SW 1271 (cell line): ENCODE measurements at regions not wholly inside any gene's neighbourhood (a gene's known extent, or its start where the extent isn't known, plus 50 kb on each side); places are given as distances from the start of the nearest gene placed in this dataset.

Experiments used
- DNase-seq, 2 experiments: peaks; one replicate each; lab custom pipeline; 2025; lab: John Stamatoyannopoulos, UW

DNA sequence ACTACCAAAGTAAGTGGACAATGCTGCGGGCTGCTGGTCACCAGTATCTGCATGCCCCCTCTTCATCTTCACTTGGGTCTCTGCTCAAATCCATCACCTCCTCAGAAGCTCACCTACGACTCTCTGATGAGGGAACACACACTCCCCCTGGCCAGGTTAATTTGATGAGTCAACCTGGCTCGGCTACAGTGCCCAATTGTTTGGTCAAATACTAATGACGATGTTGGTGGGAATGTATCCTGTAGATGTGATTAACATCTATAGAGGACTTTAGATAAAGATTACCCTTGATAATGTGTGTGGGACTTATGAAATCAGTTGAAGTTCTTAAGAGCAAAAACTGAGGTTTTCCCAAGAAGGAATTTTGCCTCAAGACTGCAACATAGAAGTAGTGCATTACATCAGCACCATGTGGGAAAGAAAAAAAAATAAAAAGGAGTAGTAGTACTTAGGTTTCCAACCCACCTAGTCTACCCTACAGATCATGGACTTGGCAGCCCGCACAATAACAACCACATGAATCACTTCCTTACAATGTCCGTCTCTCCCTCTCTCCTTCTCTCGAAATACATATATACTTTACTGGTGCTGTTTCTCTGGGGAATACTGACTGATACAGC is 467.3 kb downstream of the DNAH5 start:
- DNase-seq, result no peak

DNA sequence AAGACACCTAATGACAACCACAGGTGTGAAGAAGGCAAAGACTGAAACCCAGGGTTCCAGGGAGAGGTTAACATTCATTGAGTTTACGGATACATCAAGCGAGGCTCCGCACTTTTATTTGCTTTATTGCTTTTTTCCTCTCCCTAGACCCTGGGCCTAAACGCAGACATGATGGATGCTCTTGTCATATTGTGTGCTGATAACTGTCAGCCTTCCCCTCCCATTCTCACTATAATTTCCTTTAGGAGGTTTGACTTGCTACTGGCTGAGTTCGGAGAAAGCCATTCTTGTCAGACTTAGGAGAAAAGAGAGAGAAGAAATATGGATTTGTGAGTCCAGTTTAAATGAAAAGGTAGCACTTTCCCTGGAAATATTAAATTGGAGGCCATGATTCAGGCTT is 471.6 kb downstream of the DNAH5 start:
- DNase-seq, result no peak

DNA sequence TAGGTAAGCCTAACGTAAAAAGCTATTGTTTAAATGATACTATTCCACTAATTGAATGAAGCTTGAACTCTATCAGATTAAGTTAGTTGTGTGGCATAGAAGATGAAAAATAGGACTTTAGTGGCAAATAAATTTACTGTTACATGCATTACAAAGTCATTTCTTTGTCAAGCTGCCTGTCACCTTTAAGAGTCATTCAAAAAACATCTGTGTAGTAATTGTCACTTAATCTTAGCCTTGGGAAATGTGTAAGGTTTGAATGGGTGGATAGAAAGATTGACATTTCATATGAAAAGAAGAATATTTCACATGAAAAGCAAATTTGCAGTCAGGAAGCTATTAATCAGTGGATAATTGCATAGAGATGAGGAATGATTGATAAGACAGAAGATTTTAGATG is 473.5 kb downstream of the DNAH5 start:
- no peak for DNase-seq

DNA sequence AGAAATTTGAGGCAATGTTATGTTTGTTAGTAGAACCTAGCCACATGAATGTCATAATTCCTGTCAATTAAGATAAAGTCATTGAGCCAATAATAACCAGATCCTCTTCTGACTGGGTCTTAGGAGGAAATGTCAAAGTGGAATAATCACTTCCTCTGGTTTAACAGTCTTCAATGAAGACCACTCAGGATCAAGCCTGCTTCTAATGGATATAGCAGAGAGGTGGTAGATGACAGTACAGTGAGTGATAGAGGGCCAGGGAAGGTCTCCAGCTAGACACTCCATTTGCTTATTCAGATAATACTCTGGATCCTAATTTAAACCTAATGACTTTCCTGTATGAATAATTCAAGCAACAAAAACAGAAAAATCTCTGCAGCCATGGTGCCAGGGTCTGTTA is 474.2 kb downstream of the DNAH5 start:
- DNase-seq, result no peak

DNA sequence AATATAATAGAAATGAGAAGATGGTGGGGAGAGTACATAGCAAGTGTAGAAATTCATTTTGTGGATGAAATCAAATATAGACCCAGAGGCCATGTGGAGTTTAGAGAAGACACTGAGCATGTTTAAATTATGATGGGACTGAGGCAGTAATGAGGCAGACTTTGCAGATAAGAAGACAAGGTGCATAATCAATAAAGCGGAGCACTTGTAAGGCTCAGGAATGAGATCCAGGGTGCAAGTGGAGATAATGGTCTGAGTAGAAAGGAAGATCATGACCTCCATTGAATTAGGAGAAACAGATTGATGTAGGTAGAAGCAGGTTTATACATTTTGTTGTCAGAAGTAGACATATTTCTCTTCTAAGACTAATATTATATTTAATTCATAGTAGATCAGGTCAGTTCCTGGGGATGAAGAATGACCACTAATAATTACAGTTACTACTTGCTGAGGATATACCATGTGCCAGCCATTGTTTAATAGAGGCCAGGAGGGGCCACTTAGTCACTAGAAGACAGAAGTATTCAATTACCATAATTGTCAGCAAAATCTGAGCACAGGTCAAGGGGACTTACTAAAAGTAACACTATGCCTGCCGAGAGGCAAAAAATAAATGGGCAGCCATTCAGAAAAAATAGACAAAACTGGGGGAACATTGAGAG is 479.8 kb downstream of the DNAH5 start:
- DNase-seq, result no peak

DNA sequence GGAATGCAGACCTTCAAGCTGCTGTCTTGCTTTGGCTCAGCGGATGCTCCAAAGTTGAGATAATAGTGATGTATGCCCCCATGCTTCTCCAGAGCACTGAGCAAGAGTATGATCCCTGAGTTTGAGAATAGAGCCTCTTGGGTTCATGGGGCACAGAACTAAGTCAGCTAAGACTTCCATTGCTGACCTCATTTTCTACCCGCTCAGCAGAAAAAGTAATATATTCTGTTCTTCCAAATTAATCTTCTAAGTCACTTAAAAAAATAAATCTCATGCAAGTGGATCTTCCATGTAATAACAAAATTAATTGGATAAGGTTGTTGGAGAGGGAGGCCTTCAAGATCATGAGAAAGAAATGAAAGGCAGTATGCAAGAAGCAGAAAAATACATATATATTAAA is 483.9 kb downstream of the DNAH5 start:
- no peak for DNase-seq

DNA sequence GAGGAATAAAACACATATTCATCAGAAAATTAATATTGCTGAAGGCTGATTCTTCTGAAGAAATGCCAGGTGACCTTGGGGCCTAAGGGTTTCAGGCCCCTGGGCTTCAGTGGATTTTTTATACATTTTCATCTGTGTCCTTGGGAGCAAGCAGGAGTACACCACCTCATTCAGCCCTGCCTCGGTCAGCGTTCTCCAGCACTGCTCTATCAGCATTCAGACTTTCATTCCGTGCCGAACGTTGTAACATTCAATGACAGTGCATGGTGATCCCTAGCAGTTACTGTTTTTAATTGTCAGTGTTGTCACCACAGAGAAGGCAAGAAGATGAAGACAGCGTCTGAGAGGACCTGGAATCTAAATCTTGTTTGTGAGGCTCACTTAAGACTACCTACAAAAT is 490.4 kb downstream of the DNAH5 start:
- no peak for DNase-seq

DNA sequence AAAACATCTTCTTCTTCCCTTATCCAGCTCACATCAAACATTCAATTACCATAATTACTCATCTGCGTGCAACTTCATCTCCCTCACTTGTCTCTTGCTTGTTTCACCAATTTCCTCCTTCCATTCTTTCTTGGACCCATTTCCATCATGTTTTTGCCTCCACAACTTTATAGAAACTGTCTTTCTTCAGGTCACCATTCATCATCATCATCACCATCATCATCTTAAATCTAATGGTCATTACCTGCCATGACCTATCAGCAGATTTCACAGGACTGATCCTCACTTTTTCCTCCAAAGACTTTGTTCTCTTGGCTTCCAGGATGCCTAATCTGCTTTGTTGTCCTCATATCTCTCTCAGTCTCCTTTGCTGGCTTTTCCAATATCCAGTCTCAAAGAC is 495.6 kb downstream of the DNAH5 start:
- DNase-seq, result no peak

DNA sequence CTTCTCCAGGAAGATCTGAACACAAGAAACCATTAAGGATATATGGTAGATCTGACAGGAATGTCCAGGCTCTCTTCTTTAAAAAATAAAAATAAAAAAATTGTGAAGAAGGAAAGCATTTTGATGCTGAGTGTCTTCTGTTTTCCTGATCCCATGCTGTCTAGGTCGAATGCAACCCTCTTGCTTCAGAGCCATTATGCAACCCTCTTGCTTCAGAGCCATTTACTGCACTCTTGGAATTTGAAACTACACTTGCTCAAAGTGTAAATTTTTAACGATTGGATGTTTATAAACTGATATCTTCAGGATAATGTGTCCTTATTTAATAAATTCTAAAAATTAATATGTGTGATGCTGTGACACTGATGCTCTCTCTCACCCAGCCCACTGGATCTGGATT is 505.1 kb downstream of the DNAH5 start:
- DNase-seq, result no peak

DNA sequence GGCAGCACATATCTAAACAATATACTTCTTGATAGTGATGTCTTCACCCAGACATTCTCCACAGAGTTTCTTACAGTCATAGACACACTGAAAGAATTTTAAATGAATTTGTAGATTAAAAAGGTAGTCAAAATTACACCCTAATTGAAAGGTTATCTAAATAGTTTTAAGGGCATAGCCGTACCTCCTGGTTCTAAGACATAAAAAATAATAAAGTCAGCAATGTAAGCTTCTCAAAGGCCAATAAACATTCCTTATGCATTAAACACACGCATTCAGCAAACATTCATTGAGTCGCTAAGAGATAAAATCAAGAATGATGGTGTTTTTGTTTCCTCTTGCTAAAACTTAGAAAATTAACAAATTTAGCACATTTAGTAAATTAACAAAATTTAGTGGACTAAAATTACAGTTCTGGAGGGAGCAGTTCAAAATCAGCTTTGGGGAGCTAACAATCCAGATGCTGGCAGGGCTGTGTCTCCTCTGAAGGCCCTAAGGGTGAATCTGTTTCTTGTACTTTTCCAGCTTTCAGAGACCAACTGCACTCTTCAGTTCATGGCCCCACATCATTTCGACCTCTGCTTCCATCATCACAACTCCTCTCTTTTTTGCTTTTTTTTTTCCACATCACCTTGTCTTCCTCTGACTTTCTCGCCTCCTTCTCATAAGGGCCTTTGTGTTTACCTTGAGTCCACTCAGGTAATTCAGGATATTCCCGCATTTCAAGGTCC is 516.5 kb downstream of the DNAH5 start:
- no peak for DNase-seq

DNA sequence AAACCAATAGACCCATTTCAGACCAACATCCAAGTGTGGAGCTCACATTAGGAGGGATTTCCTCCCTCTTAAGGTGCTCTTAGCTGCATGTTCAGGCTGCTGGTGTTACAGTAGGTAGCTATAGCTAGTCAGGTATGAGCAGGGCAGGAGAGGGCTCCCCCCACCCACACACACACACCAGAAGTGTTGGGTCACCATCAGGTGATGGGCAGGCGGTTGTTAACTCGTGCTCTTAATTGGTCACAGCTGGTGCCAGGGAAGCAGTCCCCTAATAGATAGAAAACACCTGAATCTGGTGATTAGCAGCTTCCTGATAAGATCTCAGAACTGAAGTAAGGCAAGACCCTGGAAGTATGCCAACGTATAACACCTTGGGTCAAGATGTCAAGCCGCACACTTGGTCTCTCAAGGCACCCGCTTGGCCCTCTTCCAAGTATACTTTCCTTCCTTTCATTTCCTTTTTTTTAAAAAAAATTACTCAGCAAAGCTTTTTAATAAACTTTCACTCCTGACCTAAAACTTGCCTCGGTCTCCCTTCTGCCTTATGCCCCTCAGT is 532.4 kb downstream of the DNAH5 start:
- no peak for DNase-seq

DNA sequence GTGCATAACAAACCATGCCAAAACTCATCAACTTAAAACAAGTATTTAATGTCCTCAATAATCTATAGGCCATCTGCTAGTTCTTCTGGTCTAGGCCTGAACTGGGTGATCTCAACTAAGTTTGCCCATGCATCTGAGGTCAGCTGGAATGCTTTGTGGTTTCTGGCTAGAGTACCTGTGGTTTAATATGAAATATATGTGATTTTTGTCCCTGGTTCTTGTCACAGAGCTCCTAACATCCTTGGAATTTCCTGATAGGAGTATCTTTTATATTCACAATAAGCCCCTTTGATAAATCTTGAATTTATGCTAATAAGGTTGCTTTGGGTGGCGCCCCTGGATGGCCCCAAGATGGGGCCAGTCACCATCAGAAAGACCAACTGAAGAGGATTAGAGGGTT is 535.9 kb downstream of the DNAH5 start:
- DNase-seq, result no peak

DNA sequence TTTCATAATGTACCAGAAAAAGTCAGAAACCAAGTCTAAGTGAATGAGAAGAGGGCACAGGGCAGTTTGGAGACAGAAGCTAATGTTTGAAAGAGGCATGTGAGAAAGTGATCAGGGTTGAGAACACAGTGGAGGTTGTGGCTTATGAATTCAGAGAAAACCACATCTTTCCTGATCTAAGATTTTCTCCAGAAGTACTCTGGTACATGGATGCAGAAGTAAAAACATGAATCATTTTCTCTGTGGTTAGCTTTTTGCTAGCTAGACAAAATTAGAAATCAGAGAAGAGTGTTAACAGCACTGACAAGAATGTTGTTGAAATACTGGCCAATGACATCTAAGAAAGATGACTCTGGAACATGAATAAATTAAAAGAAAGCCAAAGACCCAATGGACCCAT is 541.1 kb downstream of the DNAH5 start:
- DNase-seq, result no peak

DNA sequence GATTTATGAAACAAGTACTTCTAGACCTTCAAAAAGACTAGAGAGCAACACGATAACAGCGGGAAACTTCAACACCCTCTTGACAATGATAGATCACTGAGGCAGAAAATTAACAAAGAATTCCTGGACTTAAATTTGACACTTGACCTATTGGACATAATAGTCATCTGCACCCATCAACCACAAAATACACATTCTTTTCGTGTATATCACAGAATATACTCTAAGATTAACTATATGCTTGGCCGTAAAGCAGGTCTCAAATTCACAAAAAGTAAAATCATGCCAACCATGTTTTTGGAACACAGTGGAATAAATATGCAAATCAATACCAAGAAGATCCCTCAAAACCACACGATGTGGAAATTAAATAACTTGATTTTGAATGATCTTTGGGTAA is 559.4 kb downstream of the DNAH5 start:
- DNase-seq, result no peak

DNA sequence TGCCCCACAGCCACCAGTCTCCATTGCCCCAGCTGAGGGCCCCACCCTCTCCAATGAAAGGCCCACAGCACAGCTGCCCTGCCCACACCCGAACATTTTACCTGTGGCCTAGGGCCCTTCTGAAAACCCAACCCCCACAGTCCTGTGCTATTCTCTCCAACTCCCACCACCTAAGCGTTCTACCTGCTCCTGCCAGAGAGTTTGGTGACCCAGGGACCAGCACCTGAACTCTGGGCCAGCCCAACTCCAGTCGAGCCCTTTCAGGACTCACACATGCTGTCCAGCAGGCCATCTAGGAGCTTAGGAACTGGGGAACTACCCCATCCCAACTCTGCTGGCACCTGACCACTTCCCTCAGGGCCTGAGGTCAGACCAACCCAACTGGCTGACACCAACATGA is 562.3 kb downstream of the DNAH5 start:
- no peak for DNase-seq

DNA sequence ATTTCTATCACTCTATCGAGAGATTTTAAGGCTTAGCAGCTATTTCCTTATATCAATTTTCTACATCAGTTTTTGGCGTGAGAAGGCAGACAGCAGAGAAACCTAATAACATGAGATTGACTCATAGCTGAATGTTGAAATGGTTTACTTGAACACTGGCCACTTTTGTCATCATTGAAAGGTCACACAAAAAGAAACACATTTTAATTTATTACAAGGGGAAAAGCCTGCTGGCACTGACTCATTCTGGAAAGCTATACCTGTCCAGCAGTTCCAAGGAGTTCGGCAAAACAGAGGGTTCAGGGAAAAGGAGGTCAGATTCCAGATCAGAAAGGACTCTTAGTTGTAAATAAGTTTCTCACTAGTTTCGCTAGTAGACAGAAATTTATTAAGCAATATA is 566.4 kb downstream of the DNAH5 start:
- DNase-seq, result no peak

DNA sequence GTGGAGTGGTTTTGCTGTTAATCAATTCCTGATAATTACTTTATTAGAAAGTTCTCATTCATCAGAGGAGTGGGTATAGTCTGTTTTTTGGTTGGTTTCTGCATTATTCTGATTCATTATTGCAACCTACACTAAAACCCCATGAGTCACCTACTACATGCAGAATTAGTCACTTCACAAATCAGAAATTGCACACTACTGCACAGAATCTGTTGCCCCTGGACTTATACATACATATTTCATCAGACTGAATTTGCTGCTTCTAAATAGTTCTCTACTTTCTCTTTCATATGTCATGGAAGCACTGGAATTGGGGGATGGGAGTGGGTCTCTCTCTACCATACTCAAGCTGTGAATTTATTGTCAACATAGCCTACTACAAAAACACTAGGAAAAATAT is 585.1 kb downstream of the DNAH5 start:
- no peak for DNase-seq

DNA sequence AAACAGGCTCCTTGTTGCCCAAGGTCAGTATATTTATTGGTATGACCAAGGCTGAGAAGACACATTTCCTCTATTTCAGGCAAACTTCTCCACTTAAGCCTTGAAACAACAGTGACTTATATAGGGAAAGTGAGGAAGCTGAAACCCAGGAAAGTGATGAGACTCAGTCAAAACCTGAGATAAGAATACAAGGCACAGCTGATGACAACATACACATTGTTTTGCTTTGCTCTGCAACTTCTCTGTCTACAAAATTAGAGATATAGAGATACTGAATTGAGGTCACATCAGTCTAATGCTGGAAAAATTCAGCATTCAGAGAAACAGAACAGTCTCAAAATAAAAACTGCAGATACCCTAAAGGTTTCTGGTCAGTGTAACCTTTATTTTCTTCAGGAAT is 586.1 kb downstream of the DNAH5 start:
- DNase-seq, result no peak

DNA sequence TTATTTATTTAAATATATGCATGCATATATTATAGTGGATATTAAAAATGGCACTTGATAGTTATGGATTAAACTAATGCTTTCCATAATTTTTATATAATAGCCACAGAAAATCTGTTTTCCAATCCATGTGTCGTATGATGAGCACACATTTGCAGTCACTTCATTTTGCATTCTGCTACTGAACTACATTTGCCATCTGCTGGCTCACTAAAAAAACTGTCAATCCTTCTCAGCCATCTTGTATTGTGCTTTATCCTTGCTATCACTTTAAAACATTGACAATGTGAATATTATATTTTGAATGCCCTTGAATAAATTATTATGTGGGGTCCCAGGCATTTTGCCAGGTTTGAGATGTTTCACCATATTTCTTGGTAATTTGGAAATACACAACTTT is 586.6 kb downstream of the DNAH5 start:
- DNase-seq, result no peak

DNA sequence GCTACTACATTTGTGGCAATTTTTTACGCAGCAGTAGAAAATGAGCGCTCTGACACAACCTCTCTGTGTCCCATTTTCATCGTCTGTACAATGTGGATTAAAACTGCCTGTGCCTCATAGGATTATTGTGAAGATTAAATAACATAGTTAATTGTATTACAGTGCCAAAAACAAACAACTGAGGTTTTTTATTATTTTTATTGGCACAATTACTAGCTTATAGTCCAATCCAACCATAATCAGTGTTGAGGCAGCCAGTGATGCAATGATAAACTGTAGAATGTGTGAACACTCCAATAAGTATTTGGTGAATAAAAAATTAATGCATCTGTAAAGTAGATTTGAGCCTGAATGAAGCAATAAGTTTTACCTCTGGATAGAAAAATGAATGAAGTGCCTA is 588.3 kb downstream of the DNAH5 start:
- no peak for DNase-seq

DNA sequence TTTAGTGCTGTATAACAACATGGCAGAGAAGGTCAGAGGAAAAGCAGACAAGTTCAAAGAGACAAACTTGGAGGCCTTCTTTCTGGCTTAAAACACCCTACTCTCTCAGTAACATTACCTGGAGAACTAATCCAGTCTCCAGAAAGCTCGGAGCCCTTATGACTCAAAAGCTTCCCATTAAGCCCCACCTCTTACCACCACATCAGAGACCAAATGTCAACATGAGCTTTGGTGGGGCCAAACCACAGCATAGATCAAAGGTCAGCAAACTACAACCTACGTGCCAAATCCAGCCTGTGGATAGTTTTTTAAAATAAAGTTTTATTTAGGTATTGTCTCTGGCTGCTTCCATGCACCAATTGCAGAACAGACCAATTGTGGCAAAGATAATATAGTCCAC is 589.9 kb downstream of the DNAH5 start:
- DNase-seq, result no peak

DNA sequence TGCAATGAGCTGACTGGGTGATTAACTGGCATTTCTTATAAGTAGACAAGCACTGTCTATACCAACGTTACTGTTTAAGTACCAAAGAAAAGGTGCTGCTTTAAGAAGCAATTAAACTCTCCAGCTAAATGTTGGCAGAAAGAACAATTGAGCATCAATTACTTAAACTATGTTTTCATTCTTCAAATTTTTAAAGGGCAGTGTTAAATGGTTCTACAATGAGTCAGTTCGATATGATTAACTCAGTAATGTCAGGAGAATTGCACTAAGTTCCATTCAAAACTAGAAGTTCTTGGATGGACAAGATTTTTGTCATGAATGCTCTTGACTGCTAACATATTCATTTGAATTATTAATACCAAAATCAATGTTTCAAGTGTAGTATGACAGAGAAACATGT is 593.7 kb downstream of the DNAH5 start:
- peak in 1 of 2 experiments; percentile 26 for DNase-seq

DNA sequence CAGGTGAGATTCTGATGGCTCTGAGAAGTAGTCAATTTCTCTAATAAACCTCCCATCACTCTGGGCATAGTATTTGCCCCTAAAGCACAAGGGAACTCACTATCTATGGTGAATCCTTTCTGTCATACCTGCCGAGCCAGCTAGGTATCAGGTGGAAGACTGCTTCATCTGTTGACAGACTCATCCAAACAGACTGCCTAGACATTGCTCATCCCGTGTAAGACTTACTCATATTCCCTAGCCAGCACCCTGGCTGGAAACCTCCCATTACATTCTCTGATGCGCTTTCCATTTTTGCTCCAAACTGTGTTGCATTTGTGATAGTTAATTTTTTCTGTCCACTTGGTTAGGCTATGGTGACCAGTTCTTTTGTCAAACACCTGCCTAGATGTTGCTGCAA is 595.9 kb downstream of the DNAH5 start:
- DNase-seq, result no peak
